ENCODE measurements at regions not wholly inside any gene's neighbourhood (a gene's known extent, or its start where the extent isn't known, plus 50 kb on each side); places are given as distances from the start of the nearest gene placed in this dataset.

DNA sequence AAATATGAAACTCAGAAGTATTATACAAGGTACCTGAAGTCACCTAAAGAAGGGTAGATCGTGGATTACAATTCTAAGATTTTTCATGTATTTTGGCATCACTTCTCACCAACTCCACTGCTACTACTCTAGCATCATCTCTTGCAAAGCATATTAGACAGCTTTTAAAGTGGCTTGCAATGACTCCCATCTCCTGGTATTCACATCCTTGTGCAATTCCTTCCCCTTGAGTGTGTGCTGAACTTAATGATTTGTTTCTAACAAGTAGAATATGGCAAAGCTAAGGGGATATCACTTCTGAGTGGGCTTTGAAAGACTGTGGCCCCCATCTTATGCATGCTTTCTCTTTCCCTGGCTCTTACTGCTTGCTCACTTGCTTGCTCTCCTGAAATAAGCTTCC, 280.2 kb downstream of the SNX13 start:
- TF ChIP-seq POLR2A (IDR thresholded peaks at IDR 0.05; ENCODE audit: low read depth, low read length) (no peak), POLR2AphosphoS5 (IDR thresholded peaks at IDR 0.05; ENCODE audit: low read depth, low read length) (no peak), TAF1 (IDR thresholded peaks at IDR 0.05; ENCODE audit: low read depth, low read length) (no peak)
